Amygdala (tissue), 56 donors: ENCODE measurements at regions not wholly inside any gene's neighbourhood (a gene's known extent, or its start where the extent isn't known, plus 50 kb on each side); places are given as distances from the start of the nearest gene placed in this dataset.
"Not testable (repeated sequence)": the region's sequence is repeated elsewhere in the genome, so short reads cannot be mapped to it uniquely, and the experiment has no call there.

ENCODE experiments used
- DNase-seq, 56 donors: peaks; one replicate each; lab custom pipeline; 2025; lab: John Stamatoyannopoulos, UW

GRCh38 chrX:81857192-81857591, 655.3 kb downstream of the SH3BGRL start:
- DNase-seq: no peak

- DNase-seq: no peak
Observed at GRCh38 chrX:81866873-81867272, 665.0 kb downstream of the SH3BGRL start.

- DNase-seq: no peak
Observed at GRCh38 chrX:81868979-81869378, 667.1 kb downstream of the SH3BGRL start.

- DNase-seq: no peak
Observed at GRCh38 chrX:81874807-81875206, 672.9 kb downstream of the SH3BGRL start.

GRCh38 chrX:81875800-81876199, 673.9 kb downstream of the SH3BGRL start:
- DNase-seq: no peak

GRCh38 chrX:81876437-81876836, 674.5 kb downstream of the SH3BGRL start:
- DNase-seq: no peak

- no peak for DNase-seq
Observed at GRCh38 chrX:81890521-81890920, 688.6 kb downstream of the SH3BGRL start.

GRCh38 chrX:81900522-81900921, 698.6 kb downstream of the SH3BGRL start:
- no peak for DNase-seq

GRCh38 chrX:81925812-81926211, 723.9 kb downstream of the SH3BGRL start:
- DNase-seq: no peak

GRCh38 chrX:81945911-81946310, 744.0 kb downstream of the SH3BGRL start:
- not testable (repeated sequence) for DNase-seq

- DNase-seq: no peak
Observed at GRCh38 chrX:81957318-81957717, 755.4 kb downstream of the SH3BGRL start.

- peak in 1 of 56 donors; percentile 0 for DNase-seq
Observed at GRCh38 chrX:81957900-81958545, 756.1 kb downstream of the SH3BGRL start.

- no peak for DNase-seq
Observed at GRCh38 chrX:81959964-81960363, 758.1 kb downstream of the SH3BGRL start.

- not testable (repeated sequence) for DNase-seq
Observed at GRCh38 chrX:81974413-81974812, 772.5 kb downstream of the SH3BGRL start.

- no peak for DNase-seq
Observed at GRCh38 chrX:81979806-81980515, 778.1 kb downstream of the SH3BGRL start.

GRCh38 chrX:81987217-81987616, 785.3 kb downstream of the SH3BGRL start:
- DNase-seq: not testable (repeated sequence)

- no peak for DNase-seq
Observed at GRCh38 chrX:81996166-81996565, 794.3 kb downstream of the SH3BGRL start.

GRCh38 chrX:82029571-82030218, 827.8 kb downstream of the SH3BGRL start:
- no peak for DNase-seq

- DNase-seq: no peak
Observed at GRCh38 chrX:82031250-82031649, 829.3 kb downstream of the SH3BGRL start.

GRCh38 chrX:82038793-82039192, 836.9 kb downstream of the SH3BGRL start:
- DNase-seq: no peak

- DNase-seq: no peak
Observed at GRCh38 chrX:82041034-82041433, 839.1 kb downstream of the SH3BGRL start.

- DNase-seq: no peak
Observed at GRCh38 chrX:82058728-82059127, 856.8 kb downstream of the SH3BGRL start.
